ENCODE measurements at regions not wholly inside any gene's neighbourhood (a gene's known extent, or its start where the extent isn't known, plus 50 kb on each side); places are given as distances from the start of the nearest gene placed in this dataset.
A peak's percentile ranks its signal among the peaks of the same experiment; 100 is the strongest.

GRCh38 chr4:54359919-54360650 is 131.0 kb downstream of the PDGFRA start:
- intact Hi-C loops (cut with DNase I): no loop called here
- no peak for DNase-seq

GRCh38 chr4:54363037-54363436 is 133.9 kb downstream of the PDGFRA start:
- intact Hi-C loops (cut with DNase I): no loop called here
- DNase-seq: no peak

- DNase-seq: no peak
- intact Hi-C loops (cut with DNase I): no loop called here
Measured at GRCh38 chr4:54365691-54366090, 136.6 kb downstream of the PDGFRA start.

DNA sequence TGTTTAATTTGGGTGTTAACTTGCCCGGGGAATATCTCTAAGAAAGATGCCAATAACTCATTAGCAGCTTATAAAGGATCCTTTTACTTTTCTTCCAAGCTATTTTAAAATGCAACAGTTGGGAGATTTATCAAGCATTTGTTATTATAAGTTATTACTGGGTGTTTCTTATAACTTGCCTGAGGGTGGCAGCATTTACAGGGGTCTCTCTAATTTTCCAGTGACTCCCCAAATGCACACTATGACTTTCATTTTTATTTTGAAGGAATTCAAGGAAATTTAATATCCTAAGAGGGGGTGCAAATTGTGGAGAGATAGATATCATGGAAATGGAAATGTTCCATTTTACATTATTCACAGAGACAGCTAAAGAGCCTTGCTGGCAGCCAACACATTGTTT is 138.0 kb downstream of the PDGFRA start:
- DNase-seq: no peak
- intact Hi-C loops (cut with DNase I): no loop called here

DNA sequence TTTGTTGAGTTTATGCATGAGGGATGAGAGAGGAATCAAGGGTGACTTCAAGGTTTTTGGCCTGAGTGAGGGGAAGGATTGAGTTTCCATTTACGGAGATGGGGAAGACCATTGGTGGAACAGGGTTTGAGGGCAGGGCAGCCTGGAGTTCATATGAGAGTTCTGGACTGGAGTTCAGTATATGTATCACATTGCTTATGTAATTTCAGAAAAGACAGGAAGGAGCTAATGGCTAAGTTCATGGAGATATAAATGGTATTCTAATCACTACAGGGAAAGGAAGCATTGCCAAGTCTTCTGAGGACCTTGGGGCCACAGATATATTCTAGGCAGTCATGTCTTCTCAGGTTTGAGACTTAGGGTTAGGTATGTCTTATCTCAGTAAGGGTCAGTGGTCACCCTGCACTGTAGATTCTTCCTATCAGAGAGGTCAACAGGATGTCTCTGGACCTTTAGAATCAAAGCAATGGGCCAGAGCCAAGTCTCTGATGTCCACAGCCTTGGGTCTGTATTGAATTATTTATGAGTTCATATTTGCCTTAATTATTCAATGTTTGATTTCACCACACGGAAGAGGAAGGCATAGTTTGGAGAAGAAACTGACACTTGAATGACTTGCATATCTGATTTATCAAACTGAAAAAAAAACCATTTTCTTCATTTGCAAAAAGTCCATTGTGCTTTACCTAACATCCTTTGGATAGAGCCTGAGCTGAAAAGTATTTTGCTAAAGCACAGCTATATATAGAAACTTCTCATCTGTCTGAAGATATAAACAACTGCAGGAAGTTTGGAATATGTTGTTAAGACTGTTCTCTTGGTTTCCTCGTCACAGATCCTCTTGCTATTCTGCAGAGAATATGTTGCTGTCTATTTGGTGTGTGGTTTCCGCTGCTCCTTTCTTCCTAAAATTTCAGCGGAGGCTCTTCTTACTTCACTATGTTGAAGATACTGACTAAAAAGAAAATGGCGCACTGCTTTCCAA is 139.5 kb downstream of the PDGFRA start:
- no peak for DNase-seq
- intact Hi-C loops (cut with DNase I): no loop called here

GRCh38 chr4:54371173-54371572 is 142.1 kb downstream of the PDGFRA start:
- no peak for DNase-seq
- intact Hi-C loops (cut with DNase I): no loop called here

- intact Hi-C loops (cut with DNase I): no loop called here
Measured at GRCh38 chr4:54372951-54373350, 143.9 kb downstream of the PDGFRA start.

GRCh38 chr4:54373718-54374210 is 144.7 kb downstream of the PDGFRA start:
- no peak for DNase-seq
- intact Hi-C loops (cut with DNase I): no loop called here

More at GRCh38 chr4:54372951-54373350, 143.9 kb downstream of the PDGFRA start:
- DNase-seq: no peak

DNA sequence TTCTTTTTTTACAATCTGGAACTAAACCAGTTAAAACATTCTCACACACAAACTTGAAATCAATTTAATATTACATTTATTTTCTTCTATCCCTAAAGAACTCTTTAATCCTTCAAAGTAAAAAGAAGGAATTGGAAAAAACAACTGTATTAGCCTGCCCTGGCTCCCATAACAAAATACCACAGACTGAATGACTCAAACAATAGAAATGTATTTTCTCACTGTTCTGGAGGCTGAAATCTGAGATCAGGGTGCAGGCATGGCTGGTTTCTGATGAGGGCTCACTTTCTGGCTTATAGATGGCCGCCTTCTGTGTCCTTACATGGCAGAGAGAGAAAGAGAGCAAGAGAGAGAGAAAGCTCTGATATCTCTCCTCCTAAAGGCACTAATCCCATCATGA is 149.4 kb downstream of the PDGFRA start:
- intact Hi-C loops (cut with DNase I): no loop called here
- no peak for DNase-seq

- intact Hi-C loops (cut with DNase I): loop anchor here (5.0 to 10.0 kb wide), 2 partner anchors 49 to 58 kb away; no protein-coding TSS in a partner anchor
- no peak for DNase-seq
Measured at GRCh38 chr4:54384152-54384551, 155.1 kb downstream of the PDGFRA start.

GRCh38 chr4:54384563-54384962 is 155.5 kb downstream of the PDGFRA start:
- peak; percentile 19 to 85 (median 60) for DNase-seq
- intact Hi-C loops (cut with DNase I): loop anchor here (5.0 to 10.0 kb wide), 2 partner anchors 50 to 58 kb away; no protein-coding TSS in a partner anchor

DNA sequence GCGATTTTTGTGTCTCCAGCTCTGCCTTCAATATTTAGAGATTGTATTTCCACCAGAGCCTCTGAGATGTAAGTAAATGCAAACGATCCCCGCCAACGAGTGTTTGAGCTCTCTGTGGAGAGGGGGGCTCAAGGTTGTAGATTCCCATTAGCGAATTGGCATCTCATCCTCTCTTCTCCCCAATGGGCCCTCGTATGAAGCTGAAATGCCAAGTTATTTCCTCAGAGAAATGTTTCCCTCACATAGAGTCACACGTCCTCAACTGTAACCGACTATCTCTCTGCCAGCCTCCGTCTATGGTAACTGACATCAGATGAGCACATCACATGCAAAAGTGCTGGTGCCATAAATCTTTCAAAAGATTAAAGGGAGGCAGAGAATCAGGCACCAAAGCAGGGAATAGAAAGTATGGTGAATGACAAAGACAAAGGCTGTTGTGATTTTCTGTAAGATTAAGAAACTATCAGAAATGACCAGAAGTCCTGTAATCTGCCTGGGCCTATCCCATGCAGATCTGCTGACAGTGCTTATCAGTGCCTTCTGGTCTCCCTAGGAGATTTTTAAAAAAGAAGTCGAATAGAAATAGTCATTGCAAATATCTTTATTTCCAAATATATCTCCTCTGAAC is 157.1 kb downstream of the PDGFRA start:
- DNase-seq: no peak
- intact Hi-C loops (cut with DNase I): loop anchor here (10.0 kb wide), 1 partner anchor 51 kb away; no protein-coding TSS in a partner anchor

- no peak for DNase-seq
- intact Hi-C loops (cut with DNase I): loop anchor here (10.0 kb wide), 1 partner anchor 52 kb away; no protein-coding TSS in a partner anchor
Measured at GRCh38 chr4:54386693-54387092, 157.6 kb downstream of the PDGFRA start.

- intact Hi-C loops (cut with DNase I): no loop called here
Measured at GRCh38 chr4:54390670-54391069, 161.6 kb downstream of the PDGFRA start.

DNA sequence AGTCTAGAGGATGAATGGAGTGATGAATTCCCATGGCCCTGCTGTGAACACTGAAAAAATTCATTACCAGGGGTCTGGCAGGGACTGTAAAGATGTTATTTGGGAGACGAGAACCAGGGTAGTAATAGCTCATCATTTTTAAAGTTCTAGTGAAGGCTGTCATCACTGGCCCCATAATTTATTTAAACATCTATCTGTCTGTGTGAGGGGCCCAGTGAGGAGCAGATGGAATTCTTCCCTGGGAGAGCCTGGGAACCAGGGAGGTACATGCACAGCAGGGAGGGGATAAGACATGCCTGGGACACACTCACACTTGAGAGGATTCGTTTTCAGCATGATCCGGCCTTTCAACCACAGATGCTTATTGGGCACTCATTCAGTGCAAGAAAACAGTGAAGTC is 162.0 kb downstream of the PDGFRA start:
- intact Hi-C loops (cut with DNase I): no loop called here
- no peak for DNase-seq

More at GRCh38 chr4:54390670-54391069, 161.6 kb downstream of the PDGFRA start:
- no peak for DNase-seq

DNA sequence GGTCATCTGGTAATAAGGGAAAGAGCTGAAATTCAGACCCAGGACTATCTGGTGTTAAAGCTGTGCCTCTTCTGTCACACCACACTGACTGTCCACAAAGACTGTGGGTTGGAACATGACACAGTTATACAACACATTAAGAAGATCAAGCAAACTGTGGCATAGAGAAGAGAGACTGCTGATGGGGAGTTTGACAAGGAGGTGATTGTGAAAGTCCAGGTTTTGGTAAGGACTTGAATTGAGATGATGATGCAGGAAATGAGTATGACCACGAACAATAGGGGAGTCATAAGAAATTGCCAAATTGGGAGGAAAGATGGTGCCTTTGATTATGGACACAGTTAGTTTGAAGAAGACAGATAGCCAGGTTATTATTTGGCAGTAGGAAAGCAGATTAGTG is 163.4 kb downstream of the PDGFRA start:
- intact Hi-C loops (cut with DNase I): no loop called here
- DNase-seq: no peak

DNA sequence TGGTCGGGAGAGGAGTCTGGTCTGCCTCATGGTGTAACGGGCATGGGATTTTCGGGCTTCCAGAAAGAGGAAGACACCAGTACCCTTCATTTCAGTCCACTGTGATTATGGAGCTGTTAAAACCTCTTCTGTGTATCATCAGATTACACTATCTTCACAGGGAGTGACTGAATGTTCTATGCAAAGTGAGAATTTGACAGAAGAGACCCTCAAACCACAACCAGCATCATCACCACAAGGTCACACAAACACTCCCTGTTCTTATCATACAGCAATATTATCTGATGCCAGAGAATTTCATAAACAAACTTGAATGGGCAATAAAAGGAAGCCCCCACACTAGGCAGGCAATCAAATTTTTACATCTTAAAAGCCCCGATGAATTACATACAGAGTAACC is 164.2 kb downstream of the PDGFRA start:
- DNase-seq: no peak
- intact Hi-C loops (cut with DNase I): no loop called here

DNA sequence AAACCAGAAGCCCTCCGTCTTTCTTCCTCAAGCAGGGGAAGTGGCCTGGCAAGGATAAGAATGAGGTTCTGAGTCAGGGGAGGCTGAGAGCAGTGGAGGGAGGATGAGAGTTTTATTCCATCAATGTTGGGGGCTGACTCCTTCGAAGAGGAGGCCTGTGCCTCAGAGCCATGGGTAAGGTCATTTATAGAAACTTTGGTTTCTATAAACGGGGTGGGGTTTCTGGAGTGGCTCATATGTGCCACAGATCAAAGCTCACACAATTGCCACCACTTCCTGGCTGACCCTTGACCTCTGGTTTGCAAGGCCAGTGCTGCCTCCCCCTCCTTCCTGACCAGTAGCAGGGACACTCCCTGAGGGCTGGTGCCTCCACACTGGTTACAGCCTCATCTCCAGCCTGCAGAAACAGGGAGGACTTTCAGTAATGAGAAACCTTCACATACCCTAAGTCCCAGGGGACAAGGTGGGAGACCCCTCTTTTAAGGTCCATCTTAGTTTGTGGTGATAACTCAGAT is 166.0 kb downstream of the PDGFRA start:
- intact Hi-C loops (cut with DNase I): no loop called here
- DNase-seq: no peak

DNA sequence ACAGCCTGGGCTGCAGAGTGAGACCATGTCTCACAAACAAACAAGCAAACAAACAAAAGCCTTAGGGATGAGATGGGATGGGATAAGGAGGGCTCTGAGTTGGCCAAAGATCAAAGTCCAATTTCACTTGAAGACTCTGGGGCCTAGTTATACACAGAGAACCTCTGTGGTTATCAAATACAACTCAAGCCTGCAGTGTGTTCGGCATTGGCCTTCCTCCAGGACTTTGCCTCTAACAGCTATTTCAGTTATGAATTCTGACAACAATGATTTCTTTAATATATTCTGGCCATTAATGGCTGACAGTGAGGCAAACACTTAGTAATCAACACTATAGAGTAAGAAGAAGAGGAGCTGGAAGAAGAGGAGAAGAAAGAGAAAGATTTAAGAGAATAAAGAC is 171.1 kb downstream of the PDGFRA start:
- intact Hi-C loops (cut with DNase I): no loop called here
- peak in 23 of 42 donors; percentile 8 to 76 (median 34) for DNase-seq
